GM19455 (cell line): ENCODE measurements at regions not wholly inside any gene's neighbourhood (a gene's known extent, or its start where the extent isn't known, plus 50 kb on each side); places are given as distances from the start of the nearest gene placed in this dataset.
"Not testable (repeated sequence)": the region's sequence is repeated elsewhere in the genome, so short reads cannot be mapped to it uniquely, and the experiment has no call there.

Experiments
- ATAC-seq: cut with Tn5 transposase; IDR thresholded peaks from one replicate; pipeline ENCODE4 v1.9.1; 2021; ENCODE audit not compliant: unreplicated experiment

- no peak for ATAC-seq
These were observed 268.8 kb upstream of the RASGEF1B start for GRCh38 chr4:81740487-81740886.

- ATAC-seq: no peak
These were observed 267.2 kb upstream of the RASGEF1B start for GRCh38 chr4:81738891-81739290.

GRCh38 chr4:81737865-81738559 is 266.3 kb upstream of the RASGEF1B start:
- no peak for ATAC-seq

- ATAC-seq: no peak
These were observed 264.6 kb upstream of the RASGEF1B start for GRCh38 chr4:81736324-81736723.

GRCh38 chr4:81732980-81733379 is 261.3 kb upstream of the RASGEF1B start:
- ATAC-seq: no peak

- peak; percentile 94 for ATAC-seq
These were observed 253.2 kb upstream of the RASGEF1B start for GRCh38 chr4:81724925-81725329.

- no peak for ATAC-seq
These were observed 252.3 kb upstream of the RASGEF1B start for GRCh38 chr4:81723927-81724587.

- ATAC-seq: no peak
These were observed 251.5 kb upstream of the RASGEF1B start for GRCh38 chr4:81723019-81723884.

- no peak for ATAC-seq
These were observed 250.7 kb upstream of the RASGEF1B start for GRCh38 chr4:81722290-81722851.

GRCh38 chr4:81715757-81716156 is 244.1 kb upstream of the RASGEF1B start:
- no peak for ATAC-seq

GRCh38 chr4:81715357-81715756 is 243.7 kb upstream of the RASGEF1B start:
- ATAC-seq: not testable (repeated sequence)

- ATAC-seq: no peak
These were observed 242.6 kb upstream of the RASGEF1B start for GRCh38 chr4:81714291-81714690.

- no peak for ATAC-seq
These were observed 241.0 kb upstream of the RASGEF1B start for GRCh38 chr4:81712714-81713113.

- no peak for ATAC-seq
These were observed 232.8 kb upstream of the RASGEF1B start for GRCh38 chr4:81704461-81704860.

GRCh38 chr4:81700189-81700588 is 228.5 kb upstream of the RASGEF1B start:
- no peak for ATAC-seq

- no peak for ATAC-seq
These were observed 227.0 kb upstream of the RASGEF1B start for GRCh38 chr4:81698538-81699296.

GRCh38 chr4:81694176-81694913 is 222.6 kb upstream of the RASGEF1B start:
- no peak for ATAC-seq

GRCh38 chr4:81690871-81691270 is 219.2 kb upstream of the RASGEF1B start:
- no peak for ATAC-seq

- ATAC-seq: no peak
These were observed 216.4 kb upstream of the RASGEF1B start for GRCh38 chr4:81688085-81688484.

- ATAC-seq: no peak
These were observed 215.8 kb upstream of the RASGEF1B start for GRCh38 chr4:81687471-81687870.
